ENCODE measurements at regions not wholly inside any gene's neighbourhood (a gene's known extent, or its start where the extent isn't known, plus 50 kb on each side); places are given as distances from the start of the nearest gene placed in this dataset.

DNA sequence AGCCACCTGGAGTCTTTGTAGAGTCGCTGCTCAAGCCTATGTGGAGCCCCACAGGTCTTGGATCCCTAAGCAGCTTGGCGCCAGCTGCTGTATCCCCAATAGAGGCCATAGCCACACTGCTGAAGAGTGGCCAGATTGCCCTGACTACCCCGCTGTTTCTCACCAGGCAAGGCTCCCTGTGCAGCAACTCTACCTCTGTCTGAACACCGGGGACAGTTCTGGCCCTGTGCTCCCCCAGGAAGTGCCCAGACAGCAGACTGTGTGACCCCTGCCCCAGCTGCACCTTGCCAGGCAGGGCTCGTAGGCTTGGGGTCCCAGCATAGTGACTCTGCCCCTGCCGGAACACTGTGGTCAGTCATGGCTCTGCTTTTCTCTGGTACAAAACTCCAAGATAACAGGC, 53.5 kb upstream of the GALNT13 start:
- TF ChIP-seq, protein P1, sequence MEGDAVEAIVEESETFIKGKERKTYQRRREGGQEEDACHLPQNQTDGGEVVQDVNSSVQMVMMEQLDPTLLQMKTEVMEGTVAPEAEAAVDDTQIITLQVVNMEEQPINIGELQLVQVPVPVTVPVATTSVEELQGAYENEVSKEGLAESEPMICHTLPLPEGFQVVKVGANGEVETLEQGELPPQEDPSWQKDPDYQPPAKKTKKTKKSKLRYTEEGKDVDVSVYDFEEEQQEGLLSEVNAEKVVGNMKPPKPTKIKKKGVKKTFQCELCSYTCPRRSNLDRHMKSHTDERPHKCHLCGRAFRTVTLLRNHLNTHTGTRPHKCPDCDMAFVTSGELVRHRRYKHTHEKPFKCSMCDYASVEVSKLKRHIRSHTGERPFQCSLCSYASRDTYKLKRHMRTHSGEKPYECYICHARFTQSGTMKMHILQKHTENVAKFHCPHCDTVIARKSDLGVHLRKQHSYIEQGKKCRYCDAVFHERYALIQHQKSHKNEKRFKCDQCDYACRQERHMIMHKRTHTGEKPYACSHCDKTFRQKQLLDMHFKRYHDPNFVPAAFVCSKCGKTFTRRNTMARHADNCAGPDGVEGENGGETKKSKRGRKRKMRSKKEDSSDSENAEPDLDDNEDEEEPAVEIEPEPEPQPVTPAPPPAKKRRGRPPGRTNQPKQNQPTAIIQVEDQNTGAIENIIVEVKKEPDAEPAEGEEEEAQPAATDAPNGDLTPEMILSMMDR (IDR thresholded peaks at IDR 0.05 in 2 of 3, conservative IDR thresholded peaks at IDR 0.05 in 1 of 3; ENCODE audit: control insufficient read depth in 2 of 3, extremely low read depth in 1 of 3, insufficient read depth in 1 of 3, low read depth in 3 of 3, low read length in 3 of 3) = no peak
- no peak for TF ChIP-seq NFYA (IDR thresholded peaks at IDR 0.05; ENCODE audit: borderline replicate concordance, low read depth, low read length)
- TF ChIP-seq, protein P2, sequence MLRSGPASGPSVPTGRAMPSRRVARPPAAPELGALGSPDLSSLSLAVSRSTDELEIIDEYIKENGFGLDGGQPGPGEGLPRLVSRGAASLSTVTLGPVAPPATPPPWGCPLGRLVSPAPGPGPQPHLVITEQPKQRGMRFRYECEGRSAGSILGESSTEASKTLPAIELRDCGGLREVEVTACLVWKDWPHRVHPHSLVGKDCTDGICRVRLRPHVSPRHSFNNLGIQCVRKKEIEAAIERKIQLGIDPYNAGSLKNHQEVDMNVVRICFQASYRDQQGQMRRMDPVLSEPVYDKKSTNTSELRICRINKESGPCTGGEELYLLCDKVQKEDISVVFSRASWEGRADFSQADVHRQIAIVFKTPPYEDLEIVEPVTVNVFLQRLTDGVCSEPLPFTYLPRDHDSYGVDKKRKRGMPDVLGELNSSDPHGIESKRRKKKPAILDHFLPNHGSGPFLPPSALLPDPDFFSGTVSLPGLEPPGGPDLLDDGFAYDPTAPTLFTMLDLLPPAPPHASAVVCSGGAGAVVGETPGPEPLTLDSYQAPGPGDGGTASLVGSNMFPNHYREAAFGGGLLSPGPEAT (IDR thresholded peaks at IDR 0.05; ENCODE audit: low read depth) = no peak
- TF ChIP-seq SPI1 (IDR thresholded peaks at IDR 0.05; ENCODE audit: borderline replicate concordance, insufficient read depth, low read depth, low read length) = no peak
- no peak for TF ChIP-seq WRNIP1 (IDR thresholded peaks at IDR 0.05; ENCODE audit: borderline replicate concordance, low read depth, low read length)
- TF ChIP-seq EP300 (IDR thresholded peaks at IDR 0.05; ENCODE audit: borderline replicate concordance in 1 of 2, control insufficient read depth in 1 of 2, low read depth in 2 of 2, low read length in 2 of 2) = no peak
- no peak for TF ChIP-seq HDAC2 (IDR thresholded peaks at IDR 0.05)
- no peak for TF ChIP-seq TCF12 (IDR thresholded peaks at IDR 0.05; ENCODE audit: low read depth, low read length)
- TF ChIP-seq KAT2A (conservative IDR thresholded peaks at IDR 0.05; ENCODE audit: control insufficient read depth, low read depth, low read length) = no peak
- TF ChIP-seq, protein P3, sequence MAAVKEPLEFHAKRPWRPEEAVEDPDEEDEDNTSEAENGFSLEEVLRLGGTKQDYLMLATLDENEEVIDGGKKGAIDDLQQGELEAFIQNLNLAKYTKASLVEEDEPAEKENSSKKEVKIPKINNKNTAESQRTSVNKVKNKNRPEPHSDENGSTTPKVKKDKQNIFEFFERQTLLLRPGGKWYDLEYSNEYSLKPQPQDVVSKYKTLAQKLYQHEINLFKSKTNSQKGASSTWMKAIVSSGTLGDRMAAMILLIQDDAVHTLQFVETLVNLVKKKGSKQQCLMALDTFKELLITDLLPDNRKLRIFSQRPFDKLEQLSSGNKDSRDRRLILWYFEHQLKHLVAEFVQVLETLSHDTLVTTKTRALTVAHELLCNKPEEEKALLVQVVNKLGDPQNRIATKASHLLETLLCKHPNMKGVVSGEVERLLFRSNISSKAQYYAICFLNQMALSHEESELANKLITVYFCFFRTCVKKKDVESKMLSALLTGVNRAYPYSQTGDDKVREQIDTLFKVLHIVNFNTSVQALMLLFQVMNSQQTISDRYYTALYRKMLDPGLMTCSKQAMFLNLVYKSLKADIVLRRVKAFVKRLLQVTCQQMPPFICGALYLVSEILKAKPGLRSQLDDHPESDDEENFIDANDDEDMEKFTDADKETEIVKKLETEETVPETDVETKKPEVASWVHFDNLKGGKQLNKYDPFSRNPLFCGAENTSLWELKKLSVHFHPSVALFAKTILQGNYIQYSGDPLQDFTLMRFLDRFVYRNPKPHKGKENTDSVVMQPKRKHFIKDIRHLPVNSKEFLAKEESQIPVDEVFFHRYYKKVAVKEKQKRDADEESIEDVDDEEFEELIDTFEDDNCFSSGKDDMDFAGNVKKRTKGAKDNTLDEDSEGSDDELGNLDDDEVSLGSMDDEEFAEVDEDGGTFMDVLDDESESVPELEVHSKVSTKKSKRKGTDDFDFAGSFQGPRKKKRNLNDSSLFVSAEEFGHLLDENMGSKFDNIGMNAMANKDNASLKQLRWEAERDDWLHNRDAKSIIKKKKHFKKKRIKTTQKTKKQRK (IDR thresholded peaks at IDR 0.05; ENCODE audit: low read depth, low read length) = no peak
